Mesenchymal stem cell (in vitro differentiated cells and primary cell): ENCODE measurements at regions not wholly inside any gene's neighbourhood (a gene's known extent, or its start where the extent isn't known, plus 50 kb on each side); places are given as distances from the start of the nearest gene placed in this dataset.

Source experiments
- DNase-seq: peaks from one replicate; pipeline ENCODE4 v3.0.0-alpha.2; 2013
- H2AFZ ChIP-seq: one replicate; pipeline ENCODE4 v1.6.1; 2013; ENCODE audit warnings: low read depth, mild to moderate bottlenecking, control low read depth, inconsistent platforms, low read length, moderate library complexity
- H2AK5ac ChIP-seq: 2 replicates; pipeline ENCODE4 v1.6.1; 2013; ENCODE audit warnings: low read length, moderate library complexity, mild to moderate bottlenecking, inconsistent platforms; ENCODE audit not compliant: severe bottlenecking
- H2BK120ac ChIP-seq: one replicate; pipeline ENCODE4 v1.6.1; 2013; ENCODE audit warnings: low read depth, mild to moderate bottlenecking, inconsistent platforms, low read length, moderate library complexity
- H2BK12ac ChIP-seq, 2 experiments: one replicate each; pipeline ENCODE4 v1.6.1; 2013; ENCODE audit warnings: inconsistent platforms in 2 of 2, low read length in 2 of 2, mild to moderate bottlenecking in 2 of 2, moderate library complexity in 2 of 2, control low read depth in 1 of 2
- H2BK15ac ChIP-seq: one replicate; pipeline ENCODE4 v1.6.1; 2013; ENCODE audit warnings: mild to moderate bottlenecking, low read depth, inconsistent platforms; ENCODE audit not compliant: poor library complexity, severe bottlenecking
- H2BK5ac ChIP-seq: 2 replicates; pipeline ENCODE4 v1.6.1; 2013; ENCODE audit warnings: low read depth, mild to moderate bottlenecking, low read length, control low read depth, inconsistent platforms; ENCODE audit not compliant: poor library complexity, severe bottlenecking
- H3K14ac ChIP-seq, 2 experiments: one replicate each; pipeline ENCODE4 v1.6.1; 2013; ENCODE audit warnings: inconsistent platforms in 2 of 2, low read length in 2 of 2, control low read depth in 1 of 2, mild to moderate bottlenecking in 1 of 2, moderate library complexity in 1 of 2
- H3K18ac ChIP-seq, 2 experiments: one replicate each; pipeline ENCODE4 v1.6.1; 2013; ENCODE audit warnings: inconsistent platforms in 2 of 2, low read length in 2 of 2, control low read depth in 1 of 2, low read depth in 1 of 2, mild to moderate bottlenecking in 1 of 2
- H3K23ac ChIP-seq, 2 experiments: one replicate each; pipeline ENCODE4 v1.6.1; 2013; ENCODE audit warnings: inconsistent platforms in 2 of 2, low read length in 2 of 2, mild to moderate bottlenecking in 2 of 2, moderate library complexity in 2 of 2, control low read depth in 1 of 2
- H3K27ac ChIP-seq: 2 replicates; pipeline ENCODE4 v1.5.1; 2013; ENCODE audit warnings: mild to moderate bottlenecking, moderate library complexity, low read length, control low read depth, inconsistent platforms; ENCODE audit not compliant: poor library complexity, severe bottlenecking
- H3K27me3 ChIP-seq, 2 experiments: 2 replicates each; pipeline versions ENCODE4 v1.6.1 to v1.7.0; 2013; ENCODE audit warnings: low read length in 2 of 2, mild to moderate bottlenecking in 2 of 2, moderate library complexity in 2 of 2, control low read depth in 1 of 2, inconsistent platforms in 1 of 2; ENCODE audit not compliant: control insufficient read depth in 1 of 2, insufficient read depth in 1 of 2
- H3K36me3 ChIP-seq, 2 experiments: 2 replicates each; pipeline versions ENCODE4 v1.6.1 to v1.7.0; 2013; ENCODE audit warnings: low read length in 2 of 2, control low read depth in 1 of 2, inconsistent platforms in 1 of 2, low read depth in 1 of 2, mild to moderate bottlenecking in 1 of 2; ENCODE audit not compliant: insufficient read depth in 2 of 2, control insufficient read depth in 1 of 2
- H3K4ac ChIP-seq, 2 experiments: one replicate each; pipeline ENCODE4 v1.6.1; 2013; ENCODE audit warnings: inconsistent platforms in 2 of 2, low read length in 2 of 2, mild to moderate bottlenecking in 2 of 2, moderate library complexity in 2 of 2, control low read depth in 1 of 2, low read depth in 1 of 2
- H3K4me1 ChIP-seq: 2 replicates; pipeline ENCODE4 v1.6.1; 2013; ENCODE audit warnings: low read depth, low read length, control low read depth; ENCODE audit not compliant: control insufficient read depth, insufficient read depth
- H3K4me2 ChIP-seq: 2 replicates; pipeline ENCODE4 v1.6.1; 2013; ENCODE audit warnings: low read length, mild to moderate bottlenecking, inconsistent platforms; ENCODE audit not compliant: poor library complexity, severe bottlenecking
- H3K4me3 ChIP-seq, 2 experiments: 2 replicates each; pipeline versions ENCODE4 v1.5.1 to v1.7.0; 2013; ENCODE audit warnings: low read length in 2 of 2, mild to moderate bottlenecking in 2 of 2, control low read depth in 1 of 2, low read depth in 1 of 2; ENCODE audit not compliant: insufficient read depth in 1 of 2
- H3K79me1 ChIP-seq: replicated peaks from 2 replicates; pipeline ENCODE4 v1.6.1; 2013; ENCODE audit warnings: mild to moderate bottlenecking, control low read depth, low read length, inconsistent platforms; ENCODE audit not compliant: poor library complexity, severe bottlenecking
- H3K9ac ChIP-seq: 2 replicates; pipeline ENCODE4 v1.7.0; 2013; ENCODE audit warnings: mild to moderate bottlenecking, low read length, moderate library complexity
- H3K9me3 ChIP-seq: 2 replicates; pipeline ENCODE4 v1.7.0; 2013; ENCODE audit warnings: mild to moderate bottlenecking, low read length; ENCODE audit not compliant: control insufficient read depth
- H4K8ac ChIP-seq: one replicate; pipeline ENCODE4 v1.6.1; 2013; ENCODE audit warnings: inconsistent platforms, mild to moderate bottlenecking, low read length, moderate library complexity
- H4K91ac ChIP-seq: one replicate; pipeline ENCODE4 v1.6.1; 2013; ENCODE audit warnings: mild to moderate bottlenecking, low read length, inconsistent platforms
- WGBS: methylation state at CpG from one replicate; pipeline ENCODE4 v1.1.7; 2013; ENCODE audit warnings: mixed read lengths; 5-methylcytosine and 5-hydroxymethylcytosine counted together

DNA sequence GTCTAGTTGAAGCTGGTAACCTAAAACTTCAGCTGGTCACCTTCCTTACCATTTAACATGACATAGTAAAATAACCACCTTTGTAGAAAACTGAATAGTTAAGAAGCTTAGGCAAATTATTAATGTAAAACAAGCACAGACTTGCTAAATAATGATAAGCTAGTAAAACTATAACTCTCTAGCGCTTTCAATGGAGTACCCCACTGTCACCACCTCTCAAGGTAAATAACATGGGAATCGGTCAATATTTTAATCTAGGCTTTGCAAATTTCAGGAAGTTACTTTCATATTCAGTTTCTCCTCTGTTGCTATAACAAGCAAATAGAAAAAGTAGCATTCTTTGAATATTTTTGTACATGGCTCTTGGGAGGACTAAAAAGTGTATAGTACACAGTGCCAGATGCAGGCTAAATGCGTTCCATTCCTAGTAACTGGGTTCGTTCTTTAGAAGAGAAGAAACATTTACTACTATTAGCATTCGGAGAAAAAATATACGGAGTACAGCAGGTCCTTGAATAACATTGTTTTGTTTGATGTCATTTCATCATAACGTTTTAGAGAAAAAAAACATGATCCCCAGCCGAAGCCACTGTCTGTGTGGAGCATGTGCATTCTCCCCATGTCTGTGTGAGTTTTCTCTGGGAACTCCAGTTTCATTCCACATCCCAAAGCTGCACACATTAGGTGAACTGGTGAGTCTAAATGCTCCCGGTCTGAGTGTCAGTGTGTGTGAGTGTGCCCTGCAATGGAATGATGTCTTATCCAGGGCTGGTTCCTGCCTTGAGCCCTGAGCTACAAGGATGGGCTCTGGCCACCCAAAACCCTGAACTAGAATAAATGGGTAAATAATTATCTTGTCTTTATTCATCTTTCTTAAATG lies 52.5 kb downstream of the EPRS1 start:
- H2BK5ac ChIP-seq = no peak overlapping the region
- H3K9ac ChIP-seq = peak overlapping the region; percentile 18
- H3K4me3 ChIP-seq = no peak overlapping the region
- 98% methylated on average over 7 of the region's 9 CpGs for WGBS
- H3K18ac ChIP-seq = no peak overlapping the region
- DNase-seq = no peak
- H2BK12ac ChIP-seq = no peak overlapping the region
- H3K79me1 ChIP-seq = peaks cover 7% of the 10 kb centered on the region
- no peak overlapping the region for H4K8ac ChIP-seq
- no peaks in the 10 kb centered on the region for H3K27me3 ChIP-seq
- H3K14ac ChIP-seq = no peak overlapping the region
- H2BK120ac ChIP-seq = no peak overlapping the region
- H2AK5ac ChIP-seq = peak overlapping the region; percentile 73
- no peak overlapping the region for H2AFZ ChIP-seq
- no peak overlapping the region for H2BK15ac ChIP-seq
- H3K4ac ChIP-seq = no peak overlapping the region
- peaks cover 3% of the 10 kb centered on the region for H3K4me1 ChIP-seq
- no peak overlapping the region for H4K91ac ChIP-seq
- peak overlapping the region; percentile 76 for H3K27ac ChIP-seq
- no peaks in the 10 kb centered on the region for H3K9me3 ChIP-seq
- peaks cover 2 to 57% of the 10 kb centered on the region in 2 experiments for H3K36me3 ChIP-seq
- H3K4me2 ChIP-seq = peak overlapping the region; percentile 53
- peak overlapping the region in 1 of 2 experiments; percentile 89 for H3K23ac ChIP-seq

DNA sequence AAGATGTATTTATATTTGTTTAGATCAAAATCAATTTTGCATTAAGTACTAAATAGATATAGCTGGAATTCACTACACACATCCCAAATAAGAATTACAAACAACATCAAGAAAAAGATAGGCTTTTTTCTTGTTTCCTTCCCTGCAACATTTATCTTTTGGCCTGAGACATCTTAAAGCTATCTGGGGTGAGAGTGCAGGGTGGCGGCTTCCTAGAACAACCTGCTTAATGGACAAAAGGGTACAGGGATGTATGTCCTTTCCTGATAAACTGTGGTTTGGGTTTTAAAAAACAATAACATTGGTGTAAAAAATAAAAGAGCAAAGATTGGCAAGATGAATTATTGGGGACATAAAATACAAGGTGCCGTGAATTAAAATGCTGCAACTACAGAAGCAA lies 54.4 kb downstream of the EPRS1 start:
- H3K18ac ChIP-seq = no peak overlapping the region
- H3K9ac ChIP-seq = no peak overlapping the region
- no peak overlapping the region for H3K4me2 ChIP-seq
- no peaks in the 10 kb centered on the region for H3K9me3 ChIP-seq
- no peak for DNase-seq
- H3K27me3 ChIP-seq = no peaks in the 10 kb centered on the region
- no peak overlapping the region for H3K4ac ChIP-seq
- no peak overlapping the region for H2BK15ac ChIP-seq
- H3K14ac ChIP-seq = no peak overlapping the region
- H2AFZ ChIP-seq = no peak overlapping the region
- no peak overlapping the region for H4K8ac ChIP-seq
- H2BK5ac ChIP-seq = no peak overlapping the region
- WGBS = 100% methylated on average over 2 of the region's 2 CpGs
- H4K91ac ChIP-seq = no peak overlapping the region
- H3K36me3 ChIP-seq = peaks cover 2 to 65% of the 10 kb centered on the region in 2 experiments
- no peak overlapping the region for H2BK12ac ChIP-seq
- H3K79me1 ChIP-seq = peaks cover 10% of the 10 kb centered on the region
- H3K4me1 ChIP-seq = peaks cover 3% of the 10 kb centered on the region
- H3K27ac ChIP-seq = no peak overlapping the region
- H2AK5ac ChIP-seq = no peak overlapping the region
- no peak overlapping the region for H3K23ac ChIP-seq
- no peak overlapping the region for H2BK120ac ChIP-seq
- no peak overlapping the region for H3K4me3 ChIP-seq

DNA sequence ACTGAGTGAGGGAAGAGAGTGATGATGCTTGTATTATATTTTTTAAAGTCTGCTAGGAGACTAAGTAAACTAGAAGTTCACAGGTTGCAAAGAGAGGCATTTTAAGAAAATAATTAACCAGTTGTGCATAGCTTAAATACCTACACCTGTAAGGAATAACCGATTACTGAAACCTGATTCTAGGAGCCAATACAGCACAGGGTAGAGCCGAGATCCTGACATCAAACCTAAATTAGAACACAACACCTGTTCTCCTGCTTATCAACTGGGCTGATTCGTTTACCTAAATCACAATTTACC lies 54.8 kb downstream of the EPRS1 start:
- Histone ChIP-seq H2BK12ac (no peak overlapping the region), H2AK5ac (no peak overlapping the region), H2AFZ (no peak overlapping the region), H3K4me1 (peaks cover 3% of the 10 kb centered on the region), H3K9me3 (no peaks in the 10 kb centered on the region), H3K4ac (no peak overlapping the region), H4K8ac (no peak overlapping the region), H3K27me3 (no peaks in the 10 kb centered on the region), H4K91ac (no peak overlapping the region), H3K14ac (no peak overlapping the region), H3K23ac (no peak overlapping the region), H3K36me3 (peaks cover 2 to 65% of the 10 kb centered on the region in 2 experiments), H2BK120ac (no peak overlapping the region), H3K9ac (no peak overlapping the region), H2BK5ac (no peak overlapping the region), H2BK15ac (no peak overlapping the region), H3K4me2 (no peak overlapping the region), H3K18ac (no peak overlapping the region), H3K79me1 (peaks cover 10% of the 10 kb centered on the region), H3K4me3 (no peak overlapping the region), H3K27ac (no peak overlapping the region)
- no peak for DNase-seq
- WGBS = 77% methylated on average over 2 of the region's 3 CpGs

DNA sequence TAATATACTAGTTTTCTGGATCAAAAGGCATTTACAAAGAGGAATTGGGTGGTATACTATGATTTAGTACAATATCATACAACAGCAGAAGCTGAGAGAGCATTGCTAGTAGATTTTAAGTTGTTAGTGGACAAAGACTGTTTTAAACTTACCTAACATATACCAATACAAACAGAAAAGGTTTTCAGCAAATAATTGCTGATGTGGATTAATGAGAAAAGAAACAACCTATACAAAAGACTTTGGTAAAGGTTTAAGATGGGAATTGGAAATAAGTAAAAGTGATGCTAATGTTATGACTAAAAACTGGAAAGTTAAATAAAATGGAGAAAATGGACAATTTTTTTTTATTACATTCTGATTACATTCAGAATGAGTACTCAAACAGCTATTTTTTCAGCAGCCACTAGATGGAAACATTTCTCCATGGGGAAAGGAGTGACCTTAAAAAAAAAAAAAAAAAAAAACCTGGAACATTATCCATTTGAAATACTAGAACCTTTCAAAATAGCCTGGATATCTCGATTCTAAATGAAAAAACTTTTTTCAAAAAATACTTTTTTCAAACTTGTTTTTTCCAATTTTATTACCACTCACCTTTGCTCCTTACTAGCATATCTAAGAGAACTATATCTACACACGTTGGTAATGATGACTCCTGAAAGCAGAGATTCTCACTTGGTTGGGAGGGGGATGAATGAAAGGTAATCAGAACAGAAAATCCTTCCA lies 55.4 kb downstream of the EPRS1 start:
- Histone ChIP-seq H2BK120ac (no peak overlapping the region), H3K18ac (no peak overlapping the region), H3K27ac (no peak overlapping the region), H3K23ac (no peak overlapping the region), H4K8ac (no peak overlapping the region), H4K91ac (no peak overlapping the region), H2BK15ac (no peak overlapping the region), H3K9ac (no peak overlapping the region), H2BK12ac (no peak overlapping the region), H2BK5ac (no peak overlapping the region), H3K9me3 (no peaks in the 10 kb centered on the region), H3K4ac (no peak overlapping the region), H3K4me3 (no peak overlapping the region), H3K27me3 (no peaks in the 10 kb centered on the region), H3K14ac (no peak overlapping the region), H2AFZ (no peak overlapping the region), H3K79me1 (peaks cover 10% of the 10 kb centered on the region), H3K4me2 (no peak overlapping the region), H3K36me3 (peaks cover 0 to 65% of the 10 kb centered on the region in 2 experiments), H3K4me1 (peaks cover 3% of the 10 kb centered on the region), H2AK5ac (no peak overlapping the region)
- WGBS = 62% methylated on average over 2 of the region's 2 CpGs
- peak; percentile 61 for DNase-seq
